ENCODE measurements at regions not wholly inside any gene's neighbourhood (a gene's known extent, or its start where the extent isn't known, plus 50 kb on each side); places are given as distances from the start of the nearest gene placed in this dataset.

DNA sequence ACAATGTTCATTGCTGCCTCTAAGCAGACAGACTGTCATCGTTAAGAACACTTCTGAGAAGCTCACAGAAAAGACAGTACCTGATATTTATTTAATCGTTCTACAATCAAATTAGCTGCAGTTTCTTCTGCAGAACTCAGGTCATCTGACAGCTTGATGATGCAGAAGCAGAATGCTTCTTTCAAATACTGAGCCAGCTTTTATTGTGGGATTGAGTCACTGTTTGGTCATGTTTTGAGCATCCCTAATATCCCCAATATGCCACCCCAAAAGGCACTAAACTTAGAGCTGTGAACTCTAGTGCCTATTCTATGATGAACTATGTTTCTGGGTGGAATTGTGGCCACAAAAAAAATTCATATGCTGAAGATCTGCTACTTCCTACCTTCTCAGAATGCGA is 51.0 kb upstream of the NLGN4Y start:
- DNase-seq: no peak
- Histone ChIP-seq H3K27me3 (replicated peaks in 1 of 7) (no peaks in the 10 kb centered on the region), H3K36me3 (no peaks in the 10 kb centered on the region), H3K9me3 (no peaks in the 10 kb centered on the region), H3K4me3 (no peak overlapping the region), H3K27ac (no peak overlapping the region), H3K4me1 (no peaks in the 10 kb centered on the region)
- intact Hi-C loops (cut with DNase I; ENCODE audit: low total_unique reads): no loop called here
- 74 to 88% (median 81%) methylated on average over 3 of the region's 3 CpGs; no CpG with 5 or more reads in 2 of the 5 donors for WGBS, 5 donors
- TF ChIP-seq CTCF (IDR thresholded peaks at IDR 0.05 in 8 of 11, conservative IDR thresholded peaks at IDR 0.05 in 3 of 11) (no peak), POLR2A (IDR thresholded peaks at IDR 0.05) (no peak), POLR2AphosphoS5 (IDR thresholded peaks at IDR 0.05) (no peak)
